ENCODE measurements at regions not wholly inside any gene's neighbourhood (a gene's known extent, or its start where the extent isn't known, plus 50 kb on each side); places are given as distances from the start of the nearest gene placed in this dataset.

GRCh38 chr21:28018213-28018612 lies 974.5 kb downstream of the LTN1 start:
- no peak for TF ChIP-seq CTCF (IDR thresholded peaks at IDR 0.05; ENCODE audit: low read depth, low read length)
- TF ChIP-seq POLR2A (IDR thresholded peaks at IDR 0.05; ENCODE audit: extremely low read depth, insufficient read length): no peak
- TF ChIP-seq MYC (IDR thresholded peaks at IDR 0.05; ENCODE audit: low read depth, low read length): no peak

Measured in NB4 (cell line).